NCI-H748 treated with DMSO at 0.1 percent for 48 hours (cell line): ENCODE measurements at regions not wholly inside any gene's neighbourhood (a gene's known extent, or its start where the extent isn't known, plus 50 kb on each side); places are given as distances from the start of the nearest gene placed in this dataset.

Source experiments
- DNase-seq: peaks from one replicate; lab custom pipeline; 2025; lab: John Stamatoyannopoulos, UW

- DNase-seq: no peak
Observed at GRCh38 chr2:217409949-217410680, 550.3 kb upstream of the TNP1 start.

GRCh38 chr2:217407362-217407761 is 547.5 kb upstream of the TNP1 start:
- DNase-seq: no peak

DNA sequence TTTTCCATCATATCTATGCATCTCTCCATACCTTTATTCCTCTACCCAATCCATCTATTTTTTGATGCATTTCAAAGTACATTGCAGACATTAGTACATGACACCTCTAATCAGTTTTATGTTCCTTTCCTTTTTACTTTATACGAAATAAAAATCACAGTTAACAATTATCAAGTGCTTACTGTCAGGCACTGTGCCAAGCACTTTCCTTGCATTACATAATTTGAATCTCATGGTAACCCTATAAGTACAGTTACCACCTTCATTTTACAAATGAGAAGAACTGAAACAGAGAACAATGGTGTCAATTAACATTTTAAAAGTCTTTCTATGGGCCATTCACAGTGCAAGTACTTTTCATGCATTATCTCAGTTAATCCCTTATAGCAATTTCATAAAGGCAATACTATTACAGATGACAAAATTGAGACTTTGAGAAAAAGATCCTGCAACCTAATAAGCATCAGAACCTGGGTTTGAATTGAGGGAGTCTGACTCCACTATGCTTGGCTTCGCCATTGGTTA is 544.4 kb upstream of the TNP1 start:
- DNase-seq: no peak

DNA sequence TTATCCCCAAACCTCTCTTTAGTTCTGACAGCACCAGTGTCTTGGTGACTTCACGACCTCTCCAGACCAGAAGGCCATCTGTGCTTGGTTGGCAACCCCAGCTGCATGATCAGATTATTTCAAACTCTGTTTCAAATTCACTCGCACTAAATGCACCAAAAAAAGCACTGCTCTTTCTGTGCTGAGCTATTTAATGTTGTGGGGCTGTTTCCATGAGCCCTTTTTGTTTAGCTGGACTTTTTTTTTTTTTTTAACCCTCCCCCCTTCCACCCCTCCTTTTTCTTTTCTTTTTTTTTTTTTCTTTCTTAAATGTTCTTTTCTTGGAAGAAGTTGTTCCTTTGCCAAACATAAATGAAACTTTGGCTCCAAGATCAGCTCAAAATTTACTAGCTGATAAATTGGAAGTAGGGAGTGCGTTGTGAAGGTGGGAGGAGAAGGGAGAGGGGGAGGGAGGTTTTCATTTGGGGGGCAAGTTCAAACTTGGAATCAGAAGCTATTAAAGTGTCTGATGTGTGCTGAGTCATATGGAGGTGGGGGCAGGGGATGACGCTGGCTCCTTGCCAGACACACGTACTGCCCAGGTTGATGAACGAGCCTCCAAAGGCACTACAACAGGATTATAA is 543.0 kb upstream of the TNP1 start:
- DNase-seq: peak; percentile 27

- DNase-seq: no peak
Observed at GRCh38 chr2:217402144-217402543, 542.3 kb upstream of the TNP1 start.

GRCh38 chr2:217399291-217399690 is 539.4 kb upstream of the TNP1 start:
- no peak for DNase-seq

DNA sequence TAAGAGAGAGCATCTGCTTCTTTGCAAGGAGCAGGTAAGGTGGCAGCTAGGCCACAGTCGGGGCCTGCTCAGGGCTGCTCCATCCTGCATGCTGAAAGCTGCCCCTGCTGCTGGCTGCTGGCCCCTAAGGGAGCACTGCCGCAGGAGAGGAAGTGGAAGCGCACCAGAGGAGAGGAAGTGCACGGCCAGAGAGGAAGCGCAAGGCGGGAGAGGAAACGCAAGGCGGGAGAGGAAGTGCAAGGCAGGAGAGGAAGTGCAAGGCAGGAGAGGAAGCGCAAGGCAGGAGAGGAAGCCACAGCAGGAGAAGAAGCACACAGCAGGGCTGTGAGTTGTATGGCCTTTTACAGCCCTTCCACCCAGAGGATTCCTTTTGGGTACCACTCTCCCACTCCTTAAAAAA is 539.0 kb upstream of the TNP1 start:
- no peak for DNase-seq

- DNase-seq: no peak
Observed at GRCh38 chr2:217398101-217398500, 538.2 kb upstream of the TNP1 start.

DNA sequence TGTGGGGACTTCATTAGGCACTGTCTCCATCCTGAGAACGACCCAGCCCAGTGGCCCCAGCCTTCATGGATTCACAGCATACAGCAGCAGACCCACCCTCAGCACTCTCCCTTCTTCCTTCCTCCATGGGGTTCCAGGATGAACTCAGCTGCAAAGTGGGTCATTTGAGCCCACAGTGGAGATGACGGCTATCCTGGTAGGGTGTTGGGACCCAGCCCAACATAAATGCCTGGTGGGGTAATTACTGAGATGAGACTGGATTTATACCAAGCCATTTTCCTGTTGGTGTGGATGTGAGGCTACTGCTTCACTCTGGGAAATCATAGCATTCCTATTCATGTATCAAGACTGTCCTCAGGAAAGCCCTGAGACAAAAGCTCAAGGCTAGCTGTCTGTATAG is 536.7 kb upstream of the TNP1 start:
- no peak for DNase-seq

DNA sequence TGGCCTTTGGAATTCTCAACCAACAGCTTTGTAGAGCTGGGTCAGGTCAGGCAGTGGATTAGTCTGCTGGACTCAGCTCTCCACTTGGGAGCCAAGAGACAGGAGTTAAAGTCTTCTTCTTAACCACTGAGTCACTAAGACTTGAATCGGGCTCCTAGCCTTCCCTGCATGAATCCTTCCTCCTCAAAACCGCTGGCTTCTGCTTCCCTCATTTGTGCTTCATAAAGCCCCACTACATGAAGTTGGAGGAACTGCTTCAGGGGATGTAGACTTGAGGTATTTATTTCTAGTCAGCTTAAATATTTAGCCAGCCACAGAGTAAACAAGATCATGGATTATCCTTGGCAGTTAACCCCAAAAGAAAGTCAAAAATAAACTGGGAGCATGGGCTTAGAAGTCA is 536.3 kb upstream of the TNP1 start:
- DNase-seq: no peak

- no peak for DNase-seq
Observed at GRCh38 chr2:217394510-217395351, 534.9 kb upstream of the TNP1 start.

GRCh38 chr2:217393585-217394032 is 533.7 kb upstream of the TNP1 start:
- no peak for DNase-seq

DNA sequence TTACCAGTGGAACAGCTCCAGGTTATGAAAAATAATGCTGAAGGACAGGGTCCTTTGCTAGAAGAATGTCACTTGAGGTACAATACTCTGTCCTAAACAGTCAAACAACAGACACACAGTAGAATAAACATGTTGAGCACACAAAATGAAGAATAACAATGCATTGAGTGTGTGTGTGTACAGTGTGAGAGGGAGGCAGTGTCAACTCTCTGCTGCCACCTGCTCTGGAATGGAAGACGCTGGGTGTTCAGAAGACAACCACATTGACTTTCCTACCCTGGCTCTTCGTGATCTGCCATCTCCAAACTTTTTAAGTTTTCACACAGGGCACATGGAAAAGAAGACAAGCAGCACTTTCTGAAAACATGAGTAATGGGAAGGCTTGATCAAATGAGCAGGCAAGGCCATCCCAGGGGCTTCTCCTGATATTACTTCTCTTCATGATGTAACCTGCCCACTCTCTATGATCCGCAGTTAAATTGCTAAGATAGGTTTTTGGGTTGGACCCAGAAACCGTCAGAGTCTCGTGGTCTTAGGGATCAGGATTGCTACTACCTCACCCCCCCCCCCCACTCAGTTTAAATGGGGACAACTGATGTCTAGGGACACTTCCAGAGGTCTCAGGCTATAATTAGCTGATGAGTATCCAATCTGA is 533.2 kb upstream of the TNP1 start:
- DNase-seq: peak; percentile 37

DNA sequence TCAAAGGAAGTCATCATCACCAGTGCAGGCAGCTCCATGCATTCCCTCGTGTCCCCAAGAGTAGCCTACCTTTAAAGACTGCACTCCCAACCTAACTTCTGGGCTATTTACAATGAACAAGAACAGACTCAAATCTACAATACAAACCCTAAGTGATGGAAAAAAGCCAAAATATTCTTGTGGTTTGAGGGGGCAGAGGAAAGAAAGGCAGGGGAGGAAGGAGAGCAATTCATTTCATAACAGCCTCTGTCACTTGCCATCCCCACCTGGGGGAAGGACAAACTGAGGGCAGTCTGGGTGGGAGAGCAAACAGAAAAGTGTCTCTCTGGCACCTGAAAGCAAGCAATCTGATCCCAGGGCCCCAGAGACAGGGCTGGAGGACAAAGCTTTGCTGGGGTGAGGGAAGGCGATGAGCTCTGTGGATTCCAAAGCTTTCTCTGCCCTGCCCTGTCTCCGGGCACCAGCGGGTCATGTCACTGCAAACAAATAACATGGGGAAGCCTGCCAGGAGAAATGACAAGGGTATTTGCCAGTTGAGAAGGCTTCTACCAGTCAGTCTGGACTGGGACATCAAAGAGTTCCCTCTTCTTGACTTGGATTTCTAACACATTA is 528.0 kb upstream of the TNP1 start:
- peak; percentile 13 for DNase-seq

GRCh38 chr2:217386041-217386440 is 526.2 kb upstream of the TNP1 start:
- DNase-seq: no peak

DNA sequence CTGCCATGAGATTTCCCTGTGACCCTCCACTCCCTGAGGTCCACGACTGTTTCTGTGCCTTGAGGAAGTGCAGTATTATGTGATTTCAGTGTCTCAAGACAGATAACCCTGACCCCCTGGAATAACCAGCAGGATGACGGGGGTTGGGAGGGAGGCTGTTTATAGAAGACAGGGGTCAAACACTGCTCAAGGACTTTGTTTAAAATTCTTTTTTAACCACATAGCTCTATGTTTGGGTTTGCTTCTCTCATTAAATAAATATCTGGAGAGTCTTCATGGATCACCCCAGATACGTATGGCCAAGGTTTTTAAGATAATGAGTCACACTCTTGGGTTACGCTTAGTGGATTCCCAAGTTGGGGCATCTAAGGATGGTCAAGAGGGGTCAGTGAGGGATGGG is 523.8 kb upstream of the TNP1 start:
- no peak for DNase-seq

DNA sequence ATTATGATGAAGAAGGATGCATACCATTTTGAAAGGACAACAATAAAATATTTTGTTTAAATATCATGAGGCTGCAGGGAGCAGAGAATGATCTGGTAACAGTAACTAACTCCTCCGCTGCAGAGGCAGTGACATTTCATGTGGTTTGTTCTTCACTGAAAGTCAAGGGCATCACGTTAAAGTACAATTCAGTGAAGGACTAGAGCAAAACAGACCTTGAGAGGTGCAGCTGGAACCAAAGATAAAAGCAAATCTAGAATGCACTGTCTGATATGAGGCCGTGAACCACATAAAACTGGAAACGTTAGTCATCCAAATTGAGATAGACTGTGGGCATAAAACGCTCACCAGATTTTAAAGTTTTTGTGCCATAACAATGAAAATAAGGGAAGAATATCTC is 522.9 kb upstream of the TNP1 start:
- DNase-seq: no peak

- no peak for DNase-seq
Observed at GRCh38 chr2:217379807-217380206, 519.9 kb upstream of the TNP1 start.

DNA sequence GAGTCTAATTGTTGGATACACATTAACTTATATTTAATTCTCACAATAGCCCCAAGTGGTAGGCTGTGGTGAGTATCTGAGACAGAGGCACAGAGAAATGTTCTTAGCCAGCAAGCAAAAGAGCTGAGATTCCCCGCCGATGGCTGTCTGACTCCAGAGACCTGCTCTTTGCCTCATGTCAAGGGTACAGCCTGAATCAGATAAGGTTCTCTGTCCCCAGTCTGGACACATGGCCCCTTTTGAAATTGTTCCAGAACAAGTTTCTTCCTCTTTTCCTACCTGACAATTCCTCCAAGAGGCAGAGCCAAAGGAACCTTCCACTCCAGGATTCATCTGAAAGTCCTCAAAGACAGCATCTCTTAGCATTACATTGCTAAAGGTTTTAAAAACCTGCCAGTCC is 512.9 kb upstream of the TNP1 start:
- no peak for DNase-seq

GRCh38 chr2:217371781-217372213 is 511.9 kb upstream of the TNP1 start:
- peak; percentile 6 for DNase-seq

DNA sequence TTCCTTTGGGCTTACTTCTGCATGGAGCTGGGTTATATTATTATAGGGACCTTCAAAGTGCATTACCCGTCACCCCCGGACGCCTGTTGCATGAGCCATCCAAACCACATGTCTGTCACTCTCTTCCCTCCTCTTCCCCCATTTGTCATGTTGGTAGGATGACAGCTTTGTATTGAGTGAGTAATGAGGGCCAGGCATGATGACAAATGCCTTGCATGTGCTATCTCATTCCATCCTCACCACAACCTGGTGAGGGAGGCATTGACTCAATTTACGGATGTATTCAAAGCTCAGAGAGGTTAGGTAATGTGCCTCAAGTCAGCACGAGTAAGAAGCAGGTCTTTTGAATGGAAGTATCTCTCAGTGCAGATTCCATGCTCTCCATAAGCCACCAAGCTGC is 510.5 kb upstream of the TNP1 start:
- no peak for DNase-seq

DNA sequence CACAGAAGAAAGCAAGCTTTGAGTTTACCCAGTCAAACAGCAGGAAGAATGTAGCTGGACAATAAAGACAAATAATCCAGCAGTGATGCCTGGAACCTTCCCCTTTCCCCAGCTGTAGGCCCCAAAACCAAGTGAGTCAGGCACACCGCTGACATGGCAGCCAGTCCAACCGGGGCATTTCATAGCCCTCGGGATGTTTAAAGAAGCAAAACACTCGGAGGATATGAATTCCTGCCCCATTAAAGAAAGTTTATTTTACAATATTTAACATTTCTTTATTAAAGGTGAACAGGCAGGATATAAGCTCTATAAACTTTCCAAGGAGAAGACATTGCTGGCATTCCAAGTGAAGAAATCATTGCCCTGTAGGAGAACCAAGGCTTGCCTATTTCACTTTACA is 507.6 kb upstream of the TNP1 start:
- no peak for DNase-seq
